ENCODE measurements at regions not wholly inside any gene's neighbourhood (a gene's known extent, or its start where the extent isn't known, plus 50 kb on each side); places are given as distances from the start of the nearest gene placed in this dataset.

DNA sequence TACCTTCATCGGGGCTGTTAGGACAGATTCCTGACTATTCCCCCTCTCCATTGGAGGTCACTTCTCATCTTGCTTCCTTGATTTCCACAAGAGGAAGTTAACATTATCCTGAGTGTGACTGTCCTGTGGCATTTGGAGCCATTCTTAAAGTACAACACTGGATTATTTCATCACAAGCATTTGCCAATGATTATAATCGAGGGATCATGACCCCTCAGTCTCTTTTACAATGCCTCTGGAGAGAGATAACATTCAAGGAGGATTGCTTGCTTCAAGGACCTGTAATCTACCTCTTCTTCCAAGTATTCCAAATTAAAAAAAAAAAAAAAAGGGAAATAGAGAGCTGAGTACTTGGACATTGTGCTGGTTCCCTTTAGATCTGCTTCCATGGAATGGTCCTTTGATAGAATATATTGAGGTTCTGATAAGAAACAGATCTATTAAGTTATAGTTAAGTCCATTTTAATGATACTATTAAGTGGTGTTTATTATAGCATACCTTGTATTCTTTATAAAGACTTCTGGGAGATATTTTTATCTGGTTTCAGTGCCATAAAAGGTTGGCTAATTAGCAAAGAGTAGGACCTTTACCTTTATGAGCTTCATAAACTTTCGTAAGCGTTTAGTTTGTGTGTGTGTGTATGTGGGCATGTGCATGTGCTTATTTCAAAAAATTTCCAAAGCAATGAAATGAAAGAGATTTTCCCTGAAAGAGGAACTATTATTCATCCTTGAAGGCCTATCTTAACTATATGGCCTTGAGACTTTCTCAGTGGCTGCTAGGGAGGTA, 469.1 kb downstream of the DHX35 start:
- DNase-seq, result no peak

DNA sequence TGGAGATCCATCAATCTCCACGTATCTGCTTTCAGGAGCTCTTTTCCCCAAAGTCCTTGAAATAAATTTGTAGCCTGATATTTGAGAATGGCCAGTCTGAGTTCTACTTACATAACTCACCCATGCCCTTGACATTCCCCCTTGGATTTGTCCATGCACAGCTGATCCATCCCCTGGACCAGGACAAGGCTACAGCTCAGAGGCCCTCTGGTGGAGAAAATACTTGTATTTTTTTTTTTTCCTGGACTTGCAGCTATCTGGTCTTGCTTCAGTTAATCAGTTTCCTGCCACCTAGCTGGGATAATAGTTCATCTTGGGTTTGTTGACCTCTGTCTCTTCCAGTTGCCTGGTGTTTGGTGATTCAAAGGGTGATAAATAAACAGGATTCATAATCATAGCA, 467.6 kb downstream of the DHX35 start:
- DNase-seq, result peak; percentile 21 to 48

DNA sequence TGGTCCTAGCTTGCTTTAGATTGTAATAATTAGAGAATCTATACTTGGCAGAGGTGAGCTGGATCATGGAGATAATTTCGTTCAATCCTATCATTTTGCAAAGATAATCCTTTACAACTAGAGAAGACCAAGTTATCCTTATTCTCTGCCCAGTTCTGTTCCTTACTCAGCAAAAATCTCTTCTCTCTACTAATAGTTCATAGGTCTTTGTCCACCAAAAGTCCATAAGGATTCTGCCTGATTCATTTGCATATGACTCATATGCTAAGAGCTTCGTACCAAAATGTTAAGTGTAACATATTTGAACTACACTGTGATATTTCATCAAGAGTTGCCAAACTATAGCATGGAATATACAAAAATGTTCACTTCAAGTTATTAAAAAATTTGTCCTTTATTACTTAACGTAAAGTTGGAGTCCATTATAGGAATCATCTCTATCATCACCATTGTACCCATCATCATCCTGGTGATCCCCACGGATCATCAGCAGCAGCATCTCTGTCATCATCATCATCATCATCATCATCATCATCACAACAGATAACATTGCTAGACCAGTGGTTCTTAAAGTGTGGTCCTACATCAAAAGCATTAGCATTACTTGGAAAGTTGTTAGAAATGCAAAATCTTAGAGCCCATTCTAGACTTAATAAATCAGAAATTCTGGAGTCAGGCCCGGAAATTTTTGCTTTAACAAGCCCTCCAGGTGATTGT, 463.0 kb downstream of the DHX35 start:
- DNase-seq, result no peak

DNA sequence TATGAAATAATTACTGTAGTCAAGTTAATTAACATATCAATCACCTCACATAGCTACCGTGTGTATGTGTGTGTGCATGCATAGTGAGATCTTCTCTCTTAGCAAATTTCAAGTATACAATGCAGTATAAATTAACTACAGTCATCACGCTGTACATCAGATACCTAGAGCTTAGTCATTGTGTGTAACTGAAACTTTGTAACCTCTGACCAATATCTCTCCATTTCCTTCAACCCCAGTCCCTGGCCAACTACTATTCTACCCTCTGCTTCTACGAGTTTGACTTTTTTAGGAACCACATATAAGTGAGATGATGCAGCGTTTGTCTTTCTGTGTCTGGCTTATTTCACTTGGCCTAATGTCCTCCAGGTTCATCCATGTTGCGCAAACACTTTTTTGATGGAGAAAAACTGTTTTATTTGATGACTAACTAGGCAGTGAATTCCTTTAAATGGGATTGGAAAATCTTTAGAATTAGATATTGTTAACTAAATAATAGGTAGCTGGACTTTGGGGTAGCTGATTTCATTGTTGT, 459.5 kb downstream of the DHX35 start:
- DNase-seq, result no peak

GRCh38 chr20:39412091-39412490, 449.9 kb downstream of the DHX35 start:
- DNase-seq, result no peak

DNA sequence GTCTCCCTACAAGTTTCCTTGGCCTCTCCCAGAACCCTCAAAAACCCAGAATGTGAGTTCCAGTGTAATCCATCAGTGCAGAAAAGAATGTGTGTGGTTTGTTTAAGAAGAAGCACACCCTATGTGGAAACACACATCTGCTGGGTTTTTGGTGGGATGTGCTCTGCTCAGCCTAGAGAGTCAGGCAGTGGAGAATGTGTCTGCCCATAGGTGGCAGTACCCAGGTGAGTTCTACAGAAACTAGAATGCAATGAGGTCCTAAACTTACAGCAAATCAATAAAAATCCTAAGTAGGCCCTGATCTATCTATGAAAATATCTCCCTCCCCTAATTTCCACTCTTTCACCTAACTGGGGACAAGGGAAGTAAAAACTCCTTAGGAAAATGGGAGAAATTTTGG, 437.3 kb downstream of the DHX35 start:
- no peak for DNase-seq

DNA sequence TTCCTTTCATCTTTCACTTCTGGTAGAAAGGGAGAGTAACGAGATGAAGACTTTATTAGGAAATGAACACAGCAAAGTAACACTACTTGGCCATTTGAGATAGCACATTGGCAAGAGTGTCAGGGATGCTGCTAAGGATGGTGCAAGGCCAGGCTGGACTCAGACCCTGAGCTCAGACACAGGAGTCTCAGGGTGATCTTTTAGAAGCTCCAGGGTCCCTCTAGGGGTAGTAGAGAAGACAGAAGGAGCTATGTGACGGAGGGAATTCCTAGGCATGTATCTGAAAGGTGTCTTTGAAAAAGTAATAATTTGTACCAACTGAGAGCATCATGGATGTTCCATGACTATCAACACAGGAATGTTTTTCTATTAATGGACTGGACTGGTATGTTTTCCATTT, 436.5 kb downstream of the DHX35 start:
- DNase-seq, result no peak

DNA sequence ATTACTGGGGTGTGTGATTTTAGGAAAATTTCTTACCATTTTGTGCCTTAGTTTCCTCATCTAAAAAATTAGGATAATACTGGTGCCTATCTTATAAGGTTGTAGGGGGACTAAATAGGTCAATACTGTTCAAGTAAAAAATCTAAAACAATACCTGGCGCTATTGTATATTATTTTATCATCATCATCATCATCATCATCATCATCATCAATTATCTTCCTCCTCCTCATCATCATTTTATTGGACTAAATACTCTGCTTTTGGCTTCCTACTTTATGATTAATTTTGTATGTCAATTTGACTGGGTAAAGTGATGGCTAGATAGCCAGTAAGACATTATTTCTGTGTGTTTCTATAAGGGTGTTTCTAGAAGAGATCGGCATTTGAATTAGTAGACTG, 435.5 kb downstream of the DHX35 start:
- DNase-seq, result no peak

- DNase-seq, result no peak
These were observed 433.5 kb downstream of the DHX35 start for GRCh38 chr20:39395478-39396291.

DNA sequence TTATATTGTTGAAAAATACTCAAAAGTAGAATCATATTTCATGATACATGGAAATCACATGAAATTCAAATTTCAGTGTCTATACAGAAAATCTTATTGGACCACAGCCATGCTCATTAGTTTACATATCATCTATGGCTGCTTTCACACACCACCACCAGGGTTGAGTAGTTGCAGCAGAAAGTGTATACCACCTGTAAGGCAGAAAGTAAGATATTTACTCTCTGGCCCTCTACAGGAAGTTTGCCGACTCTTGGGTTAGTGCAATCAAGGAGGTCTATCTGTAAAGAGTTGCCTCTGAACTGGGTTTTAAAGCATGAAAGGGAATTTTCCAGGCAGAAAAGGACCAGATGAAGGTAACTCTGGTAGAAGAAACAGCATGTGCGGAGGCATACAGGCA, 432.3 kb downstream of the DHX35 start:
- no peak for DNase-seq

- no peak for DNase-seq
These were observed 428.0 kb downstream of the DHX35 start for GRCh38 chr20:39390186-39390585.

GRCh38 chr20:39381595-39381994, 419.5 kb downstream of the DHX35 start:
- DNase-seq, result no peak

GRCh38 chr20:39378776-39379175, 416.6 kb downstream of the DHX35 start:
- DNase-seq, result no peak

DNA sequence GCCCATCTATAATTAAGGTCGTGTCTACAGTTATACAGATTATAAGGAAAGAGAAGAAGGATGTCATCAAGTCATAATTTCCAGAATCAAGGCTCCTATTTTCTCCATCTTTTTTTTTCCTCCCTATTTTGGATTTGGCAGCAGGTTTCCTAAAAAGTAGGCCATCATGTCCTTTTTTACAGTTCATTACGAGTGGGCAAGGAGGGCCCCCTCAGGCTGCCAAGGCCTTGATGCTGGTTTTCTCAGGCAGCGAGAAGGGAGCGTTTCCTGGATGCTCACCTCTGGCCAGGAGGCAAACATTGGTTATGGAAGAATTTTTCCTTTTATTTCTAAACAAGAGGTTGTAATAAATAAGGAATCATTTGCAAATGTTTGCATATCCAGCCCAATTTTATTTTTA, 414.6 kb downstream of the DHX35 start:
- DNase-seq, result no peak

GRCh38 chr20:39364320-39364719, 402.2 kb downstream of the DHX35 start:
- no peak for DNase-seq

DNA sequence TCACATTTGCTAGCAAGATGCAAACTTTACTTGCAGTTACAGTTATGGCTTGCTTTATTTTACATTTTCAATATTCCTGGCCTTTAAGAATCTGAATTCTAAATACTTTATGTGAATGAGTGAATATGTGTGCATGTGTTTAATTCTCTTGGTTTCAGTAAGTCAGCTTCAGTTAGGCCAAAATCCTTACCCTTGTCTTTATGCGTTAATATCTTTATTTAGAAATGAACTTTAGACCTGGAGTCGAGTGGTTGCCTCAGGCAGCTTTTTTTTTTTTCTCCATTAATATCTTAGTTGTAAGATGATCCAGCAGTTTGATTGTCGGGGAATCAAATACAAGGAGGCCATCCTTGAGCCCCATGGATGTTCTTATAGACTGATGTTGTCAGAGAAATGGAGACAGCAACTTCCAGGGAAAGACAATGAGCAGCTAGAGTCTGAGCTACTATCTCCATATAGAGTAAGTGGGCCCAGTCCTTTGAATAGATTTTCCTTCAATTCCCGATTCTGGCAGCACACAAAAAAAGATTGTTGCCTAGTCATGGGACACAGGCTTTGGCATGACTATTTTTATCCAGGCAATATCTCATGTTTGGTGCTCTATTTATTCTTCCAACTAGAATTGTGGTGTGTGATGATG, 398.0 kb downstream of the DHX35 start:
- DNase-seq, result no peak

- no peak for DNase-seq
These were observed 395.9 kb downstream of the DHX35 start for GRCh38 chr20:39358052-39358451.

DNA sequence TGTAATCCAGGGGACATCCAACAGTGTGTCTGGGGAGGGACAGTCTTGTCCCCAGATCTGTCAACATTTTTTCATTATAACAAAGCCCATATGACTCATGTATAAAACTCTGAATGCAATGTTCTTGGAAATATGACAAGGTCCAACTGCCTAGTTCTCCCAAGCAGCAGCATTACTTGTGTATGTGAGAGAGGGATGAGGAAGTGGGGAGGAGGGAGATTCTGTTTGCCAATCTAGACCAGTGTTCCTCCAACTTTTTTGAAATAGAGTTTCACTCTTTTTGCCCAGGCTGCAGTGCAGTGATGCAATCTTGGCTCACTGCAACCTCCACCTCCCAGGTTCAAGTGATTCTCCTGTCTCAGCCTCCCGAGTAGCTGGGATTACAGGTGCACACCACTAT, 394.8 kb downstream of the DHX35 start:
- no peak for DNase-seq

GRCh38 chr20:39349240-39349639, 387.1 kb downstream of the DHX35 start:
- DNase-seq, result no peak

DNA sequence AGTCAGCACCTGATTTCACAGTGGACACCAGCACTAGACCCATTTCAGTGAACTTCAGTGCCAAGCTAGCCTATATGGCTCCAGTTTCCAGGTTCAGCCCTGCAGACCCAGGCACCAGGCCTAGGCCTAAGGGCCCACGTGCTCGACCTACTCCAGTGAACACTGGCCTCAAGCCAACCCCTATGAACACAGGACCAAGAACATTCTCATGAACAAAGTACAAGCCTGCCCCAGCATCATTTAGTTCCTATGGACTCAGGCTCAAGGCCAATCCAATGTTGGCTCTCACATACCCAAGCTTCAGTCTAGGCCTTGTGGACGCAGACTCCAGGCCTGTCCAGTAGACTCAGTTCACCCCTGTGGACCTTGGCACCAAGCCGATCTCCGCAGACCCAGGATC, 385.5 kb downstream of the DHX35 start:
- DNase-seq, result no peak

GRCh38 chr20:39342463-39342862, 380.3 kb downstream of the DHX35 start:
- no peak for DNase-seq

DNA sequence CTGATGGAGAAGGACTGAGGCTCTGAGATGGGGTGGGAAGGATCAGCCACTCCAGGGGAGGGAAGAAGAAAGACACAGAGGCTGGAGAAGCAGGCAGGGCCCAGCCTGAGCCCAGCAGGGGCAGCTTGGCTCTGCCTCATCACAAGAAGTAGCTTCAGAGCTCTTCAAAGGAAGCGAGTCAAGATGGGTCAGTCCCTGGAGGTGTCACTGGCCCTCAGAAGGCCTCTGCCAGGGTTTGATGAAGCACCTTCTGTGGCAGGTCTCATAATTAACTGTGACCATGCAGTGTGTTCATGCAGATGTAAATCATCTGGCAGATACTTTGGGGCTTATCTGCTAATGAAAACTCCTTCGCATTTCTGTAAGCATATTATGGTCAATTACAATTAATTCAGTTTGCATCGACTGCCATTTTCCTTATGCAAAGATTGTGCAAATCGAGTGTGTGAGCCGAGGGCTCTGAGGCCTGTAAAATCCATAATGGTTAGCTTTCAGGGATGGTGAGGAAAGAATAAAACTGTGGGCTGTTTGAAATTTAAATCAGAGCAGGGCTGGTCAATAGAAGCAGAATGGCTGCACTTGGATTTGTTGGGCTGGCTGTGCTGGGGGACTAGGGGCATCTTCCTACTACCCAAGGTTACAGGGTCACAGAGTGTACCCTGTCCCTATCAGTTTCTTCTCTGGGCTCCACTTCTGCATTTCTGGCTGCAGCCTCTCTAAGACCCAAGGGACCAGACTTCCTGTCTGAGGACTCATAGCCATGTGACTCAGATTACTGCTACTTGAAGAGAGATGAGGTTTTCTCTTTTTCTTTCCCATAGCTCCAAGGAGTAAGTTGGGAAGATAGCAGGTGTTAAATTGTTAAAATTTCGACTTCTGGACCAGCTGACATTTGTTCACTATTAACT, 376.6 kb downstream of the DHX35 start:
- no peak for DNase-seq

All from SW 1271 (cell line).